ENCODE measurements at regions not wholly inside any gene's neighbourhood (a gene's known extent, or its start where the extent isn't known, plus 50 kb on each side); places are given as distances from the start of the nearest gene placed in this dataset.

DNA sequence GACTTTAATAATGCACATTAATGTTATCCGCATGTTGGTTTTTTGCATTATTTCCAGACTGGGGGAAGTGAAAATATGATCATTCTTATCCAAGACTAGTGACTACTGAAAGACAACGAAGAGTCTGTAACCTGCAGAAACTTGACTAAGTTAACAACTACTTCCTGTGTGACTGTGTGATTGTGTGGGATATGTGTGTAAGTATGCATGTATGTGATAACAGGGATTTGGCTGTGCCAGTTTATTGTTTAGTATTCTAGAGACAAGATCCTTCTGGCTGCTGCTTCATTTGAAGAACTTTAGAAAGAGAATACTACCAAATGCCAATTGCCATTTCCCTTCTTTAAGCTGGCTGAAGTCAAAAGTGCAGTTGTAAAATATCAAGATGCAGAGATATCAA is 375.7 kb upstream of the PRR16 start:
- TF ChIP-seq, protein P1, sequence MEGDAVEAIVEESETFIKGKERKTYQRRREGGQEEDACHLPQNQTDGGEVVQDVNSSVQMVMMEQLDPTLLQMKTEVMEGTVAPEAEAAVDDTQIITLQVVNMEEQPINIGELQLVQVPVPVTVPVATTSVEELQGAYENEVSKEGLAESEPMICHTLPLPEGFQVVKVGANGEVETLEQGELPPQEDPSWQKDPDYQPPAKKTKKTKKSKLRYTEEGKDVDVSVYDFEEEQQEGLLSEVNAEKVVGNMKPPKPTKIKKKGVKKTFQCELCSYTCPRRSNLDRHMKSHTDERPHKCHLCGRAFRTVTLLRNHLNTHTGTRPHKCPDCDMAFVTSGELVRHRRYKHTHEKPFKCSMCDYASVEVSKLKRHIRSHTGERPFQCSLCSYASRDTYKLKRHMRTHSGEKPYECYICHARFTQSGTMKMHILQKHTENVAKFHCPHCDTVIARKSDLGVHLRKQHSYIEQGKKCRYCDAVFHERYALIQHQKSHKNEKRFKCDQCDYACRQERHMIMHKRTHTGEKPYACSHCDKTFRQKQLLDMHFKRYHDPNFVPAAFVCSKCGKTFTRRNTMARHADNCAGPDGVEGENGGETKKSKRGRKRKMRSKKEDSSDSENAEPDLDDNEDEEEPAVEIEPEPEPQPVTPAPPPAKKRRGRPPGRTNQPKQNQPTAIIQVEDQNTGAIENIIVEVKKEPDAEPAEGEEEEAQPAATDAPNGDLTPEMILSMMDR (IDR thresholded peaks at IDR 0.05) = no peak
- no peak for TF ChIP-seq EZH2 (IDR thresholded peaks at IDR 0.05; ENCODE audit: borderline replicate concordance, insufficient read depth, low read depth, low read length, poor library complexity, severe bottlenecking)

Measured in B cell (primary cell).